Heart right ventricle (tissue), 16 donors: ENCODE measurements at regions not wholly inside any gene's neighbourhood (a gene's known extent, or its start where the extent isn't known, plus 50 kb on each side); places are given as distances from the start of the nearest gene placed in this dataset.

Experiments
- ATAC-seq, 8 donors: fragments of 200-7000 bp; cut with Tn5 transposase; one replicate each; pipeline ENCODE4 v1.9.1; 2020; ENCODE audit warnings: mild to moderate bottlenecking in 8 of 8, moderate library complexity in 8 of 8, moderate number of reproducible peaks in 1 of 8
- DNase-seq, 2 donors: peaks; one replicate each; pipeline ENCODE4 v3.0.0-alpha.2; 2020
- H3K27ac ChIP-seq, 10 donors: fragments of 200-600 bp; sonication (generic) in 2 of 10; one replicate each; pipeline versions ENCODE4 v1.5.0 to v1.8.0; 2020 to 2022; ENCODE audit warnings: mild to moderate bottlenecking in 3 of 10
- H3K27me3 ChIP-seq, 7 donors: fragments of 200-600 bp; one replicate each; pipeline ENCODE4 v1.8.0; 2021 to 2022; ENCODE audit warnings: mild to moderate bottlenecking in 2 of 7
- H3K36me3 ChIP-seq, 9 donors: fragments of 200-600 bp; sonication (generic) in 1 of 9; one replicate each; pipeline versions ENCODE4 v1.5.0 to v1.8.0; 2020 to 2022; ENCODE audit warnings: mild to moderate bottlenecking in 2 of 9
- H3K4me1 ChIP-seq, 9 donors: fragments of 200-600 bp; sonication (generic) in 1 of 9; one replicate each; pipeline versions ENCODE4 v1.5.0 to v1.8.0; 2020 to 2022; ENCODE audit warnings: mild to moderate bottlenecking in 4 of 9
- H3K4me3 ChIP-seq, 10 donors: fragments of 200-600 bp; sonication (generic) in 2 of 10; one replicate each; pipeline versions ENCODE4 v1.5.0 to v1.8.0; 2020 to 2022; ENCODE audit warnings: mild to moderate bottlenecking in 7 of 10, moderate library complexity in 2 of 10
- H3K9me3 ChIP-seq, 11 donors: fragments of 200-600 bp in 10 of 11; sonication (generic) in 2 of 11; one replicate each; pipeline versions ENCODE4 v1.5.0 to v1.8.0; 2013 to 2022; ENCODE audit warnings: mild to moderate bottlenecking in 2 of 11, control low read depth in 1 of 11, moderate library complexity in 1 of 11
- CTCF ChIP-seq, 9 donors: fragments of 200-600 bp; sonication (generic) in 2 of 9; IDR thresholded peaks; one replicate each; pipeline versions ENCODE4 v1.5.0 to v1.8.0; 2021 to 2022; ENCODE audit warnings: antibody characterized with exemption in 9 of 9, mild to moderate bottlenecking in 5 of 9, moderate library complexity in 1 of 9
- WGBS, 2 donors: extraction: QIAGEN DNeasy Blood & Tissue Kit; methylation state at CpG; one replicate each; pipeline ENCODE4 v1.1.7; 2013; ENCODE audit warnings: inconsistent platforms in 1 of 2; 5-methylcytosine and 5-hydroxymethylcytosine counted together
- intact Hi-C, 10 donors: fragments of 100-400 bp; cut with DNase I; formaldehyde crosslinking; loops; one replicate each; pipeline versions ENCODE4 v1.11.1 to v1.14.2; 2022
- donor health status: Arrhythmogenic right ventricular cardiomyopathy.
- donor health status: ischemic (EF 13 %, LVEDD 7.1; RV severe dilation, severe dysfunction).
- donor health status: healthy with polysubstance abuse.
- donor health status: DM: no; HTN: yes; CAD: no.
- donor health status: DM: no; HTN: no; CAD: no.
- donor health status: ischemic (EF 25% LVEDD 6.9; RV normal size, moderate dysfunction).
- donor health status: ischemic (EF 25% LVEDD 5.7; RV mildly dilated, moderate dysfunction).
- donor health status: healthy.
- donor health status: DM: yes; HTN: yes; CAD: no.
- donor health status: Ischemic cardiomyopathy.
- donor health status: ischemic (EF 35%, LVEDD 5.7; RV mildly dilated, moderate dysfunction).
- donor health status: nonischemic (EF 11% LVEDD 7.7; RV severe dilation, severe dysfunction).
- donor health status: DM: yes; HTN: yes; CAD: no.
- donor health status: PGD.
- donor health status: ischemic (EF 29% LVEDD 5.4; RV normal size, mild dysfunction).
- donor health status: nonischemic (EF 23%, LVEDD 6.1; RV moderate dilation, normal function).

- Histone ChIP-seq H3K9me3 (no peaks in the 10 kb centered on the region), H3K4me3 (no peak overlapping the region)
- intact Hi-C loops, result no loop called here
Observed at GRCh38 chr2:6783238-6783614, 82.5 kb downstream of the CMPK2 start.

GRCh38 chr2:6784291-6784690 is 81.4 kb downstream of the CMPK2 start:
- H3K27ac ChIP-seq, result no peak overlapping the region
- no peak for TF ChIP-seq CTCF (IDR thresholded peaks at IDR 0.05)
- peaks cover 0 to 29% (median 9%) of the 10 kb centered on the region in 9 donors for H3K4me1 ChIP-seq
- peaks cover 0 to 4% (median 0%) of the 10 kb centered on the region in 7 donors for H3K27me3 ChIP-seq
- H3K4me3 ChIP-seq, result no peak overlapping the region
- intact Hi-C loops, result no loop called here
- ATAC-seq (no peak), DNase-seq (no peak)
- no peaks in the 10 kb centered on the region for H3K9me3 ChIP-seq
- no peaks in the 10 kb centered on the region for H3K36me3 ChIP-seq
- 81 to 89% methylated on average over 2 of the region's 2 CpGs for WGBS, 2 donors

More at GRCh38 chr2:6783238-6783614, 82.5 kb downstream of the CMPK2 start:
- DNase-seq (no peak), ATAC-seq (no peak)
- Histone ChIP-seq H3K36me3 (no peaks in the 10 kb centered on the region), H3K27ac (no peak overlapping the region), H3K27me3 (peaks cover 0 to 4% (median 0%) of the 10 kb centered on the region in 7 donors), H3K4me1 (peaks cover 0 to 29% (median 9%) of the 10 kb centered on the region in 9 donors)
- 87 to 88% methylated on average over 6 of the region's 6 CpGs for WGBS, 2 donors
- TF ChIP-seq CTCF (IDR thresholded peaks at IDR 0.05), result no peak

- 56 to 66% methylated on average over 4 of the region's 4 CpGs for WGBS, 2 donors
- H3K27ac ChIP-seq, result no peak overlapping the region
- no peaks in the 10 kb centered on the region for H3K36me3 ChIP-seq
- H3K4me1 ChIP-seq, result peaks cover 0 to 24% (median 9%) of the 10 kb centered on the region in 9 donors
- no peak for TF ChIP-seq CTCF (IDR thresholded peaks at IDR 0.05)
- intact Hi-C loops, result no loop called here
- ATAC-seq (peak in 1 of 8 donors; percentile 44), DNase-seq (no peak)
- no peak overlapping the region for H3K4me3 ChIP-seq
- peaks cover 0 to 4% (median 0%) of the 10 kb centered on the region in 7 donors for H3K27me3 ChIP-seq
- H3K9me3 ChIP-seq, result no peaks in the 10 kb centered on the region
Observed at GRCh38 chr2:6785493-6785892, 80.2 kb downstream of the CMPK2 start.

GRCh38 chr2:6787376-6787775 is 78.3 kb downstream of the CMPK2 start:
- no peak for DNase-seq
- H3K4me1 ChIP-seq, result peaks cover 0 to 8% (median 0%) of the 10 kb centered on the region in 9 donors
- no peaks in the 10 kb centered on the region for H3K9me3 ChIP-seq
- H3K27me3 ChIP-seq, result peaks cover 0 to 4% (median 0%) of the 10 kb centered on the region in 7 donors
- H3K36me3 ChIP-seq, result no peaks in the 10 kb centered on the region
- H3K4me3 ChIP-seq, result no peak overlapping the region
- no peak for TF ChIP-seq CTCF (IDR thresholded peaks at IDR 0.05)
- intact Hi-C loops, result no loop called here
- ATAC-seq, result no peak
- 92 to 97% methylated on average over 1 of the region's 1 CpG for WGBS, 2 donors
- no peak overlapping the region for H3K27ac ChIP-seq
